ENCODE measurements at regions not wholly inside any gene's neighbourhood (a gene's known extent, or its start where the extent isn't known, plus 50 kb on each side); places are given as distances from the start of the nearest gene placed in this dataset.
"Not testable (repeated sequence)": the region's sequence is repeated elsewhere in the genome, so short reads cannot be mapped to it uniquely, and the experiment has no call there.

DNA sequence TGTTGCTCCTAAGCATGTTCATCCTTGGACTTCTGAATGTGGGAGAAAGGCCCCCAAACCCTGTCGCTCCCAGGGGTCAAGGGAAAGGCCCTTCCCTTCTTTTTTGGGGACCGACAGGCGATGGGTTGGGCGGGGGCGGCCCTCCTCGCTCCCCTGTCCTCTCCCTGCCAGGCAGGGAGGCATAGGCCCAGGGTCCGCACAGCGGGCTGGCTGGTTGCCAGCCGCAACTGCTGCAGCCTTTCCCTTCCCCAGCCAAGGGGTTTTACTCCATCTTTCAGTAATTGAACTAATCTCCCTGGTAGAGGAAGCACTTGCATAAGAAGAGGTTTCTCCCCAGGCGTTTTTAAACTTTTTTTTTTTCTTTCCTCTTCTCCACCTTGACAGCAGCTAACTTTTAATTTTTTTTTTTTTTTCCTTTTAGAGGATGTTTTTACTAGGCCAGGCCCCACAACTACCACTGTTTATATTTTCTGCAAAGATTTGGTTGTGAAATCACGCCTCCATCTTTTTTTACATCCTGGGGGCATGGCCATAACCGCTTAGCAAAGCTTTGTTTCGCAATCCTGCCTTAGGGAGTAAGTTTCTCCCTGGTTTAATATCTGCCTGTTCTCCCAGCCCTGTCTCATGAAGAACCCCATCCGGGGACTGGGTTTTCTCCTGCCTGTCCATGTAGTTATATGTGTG, 216.9 kb upstream of the ZNF608 start:
- no peak for DNase-seq (ENCODE audit: low read depth in 3 of 3)

DNA sequence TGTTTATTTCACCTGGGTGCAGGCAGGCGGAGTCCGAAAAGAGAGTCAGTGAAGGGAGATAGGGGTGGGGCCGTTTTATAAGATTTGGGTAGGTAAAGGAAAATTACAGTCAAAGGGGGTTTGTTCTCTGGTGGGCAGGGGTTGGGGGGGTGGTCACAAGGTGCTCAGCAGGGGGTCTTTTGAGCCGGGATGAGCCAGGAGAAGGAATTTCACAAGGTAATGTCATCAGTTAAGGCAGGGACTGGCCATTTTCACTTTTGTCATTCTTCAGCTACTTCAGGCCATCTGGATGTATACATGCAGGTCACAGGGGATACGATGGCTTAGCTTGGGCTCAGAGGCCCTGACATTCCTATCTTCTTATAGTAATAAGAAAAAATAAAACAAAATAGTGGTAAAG, 220.3 kb upstream of the ZNF608 start:
- not testable (repeated sequence) for DNase-seq (ENCODE audit: low read depth in 3 of 3)

DNA sequence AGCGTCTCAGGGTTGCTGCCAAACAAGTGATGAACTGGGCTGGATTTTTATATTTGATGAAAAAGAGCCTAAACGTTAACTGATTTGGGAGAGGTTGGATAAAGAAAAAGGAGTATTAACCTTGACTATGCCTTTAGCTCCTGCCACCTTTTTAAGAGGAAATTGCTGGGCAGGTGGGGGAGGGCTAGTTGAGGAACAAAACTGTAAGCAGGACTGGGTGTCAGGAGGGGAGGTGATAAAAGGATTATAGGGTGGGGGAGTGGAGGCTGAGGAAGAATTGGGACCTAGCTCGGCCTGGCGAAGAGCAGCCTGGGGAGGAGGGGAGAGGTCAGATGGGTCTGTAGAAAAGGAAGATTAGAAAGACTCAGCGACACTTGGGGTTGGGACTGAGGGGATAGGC, 223.9 kb upstream of the ZNF608 start:
- DNase-seq (ENCODE audit: low read depth in 3 of 3) = not testable (repeated sequence)

DNA sequence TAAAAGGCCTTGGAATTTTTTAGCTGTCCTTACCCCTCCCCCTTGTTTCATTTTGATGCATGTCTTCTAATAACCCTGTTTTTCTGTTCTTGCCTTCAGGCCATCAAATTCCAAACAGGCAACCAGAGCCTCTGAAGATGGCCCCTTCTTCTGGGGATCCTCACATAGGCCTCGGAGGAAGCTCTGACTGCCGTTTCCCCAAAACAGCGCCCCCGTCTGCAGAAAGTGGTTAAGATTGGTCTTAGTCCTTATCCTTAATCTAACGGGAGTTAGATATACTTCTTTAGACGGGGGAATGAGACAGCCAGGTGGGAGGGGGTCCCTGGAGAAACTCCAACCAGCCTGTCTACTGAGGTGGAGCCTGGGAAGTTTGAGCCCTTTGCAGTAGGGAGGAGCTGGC, 226.3 kb upstream of the ZNF608 start:
- no peak for DNase-seq (ENCODE audit: low read depth in 3 of 3)

DNA sequence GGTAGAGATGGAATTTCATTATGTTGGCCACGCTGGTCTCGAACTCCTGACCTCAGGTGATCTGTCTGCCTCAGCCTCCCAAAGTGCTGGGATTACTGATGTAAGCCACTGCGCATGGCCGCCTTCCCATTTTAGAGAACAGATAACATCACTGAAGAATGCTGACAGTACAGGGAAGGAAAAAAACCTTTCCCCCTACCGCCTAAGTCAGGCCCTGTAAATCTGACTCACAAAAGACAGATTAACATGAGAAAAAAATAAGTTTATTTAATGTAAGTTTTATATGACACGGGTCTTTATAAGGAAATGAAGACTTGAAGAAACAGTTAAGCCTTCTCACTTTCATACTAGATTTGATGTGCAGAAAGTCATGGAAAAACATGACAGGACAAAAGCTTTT, 227.2 kb upstream of the ZNF608 start:
- no peak for DNase-seq (ENCODE audit: low read depth in 3 of 3)

DNA sequence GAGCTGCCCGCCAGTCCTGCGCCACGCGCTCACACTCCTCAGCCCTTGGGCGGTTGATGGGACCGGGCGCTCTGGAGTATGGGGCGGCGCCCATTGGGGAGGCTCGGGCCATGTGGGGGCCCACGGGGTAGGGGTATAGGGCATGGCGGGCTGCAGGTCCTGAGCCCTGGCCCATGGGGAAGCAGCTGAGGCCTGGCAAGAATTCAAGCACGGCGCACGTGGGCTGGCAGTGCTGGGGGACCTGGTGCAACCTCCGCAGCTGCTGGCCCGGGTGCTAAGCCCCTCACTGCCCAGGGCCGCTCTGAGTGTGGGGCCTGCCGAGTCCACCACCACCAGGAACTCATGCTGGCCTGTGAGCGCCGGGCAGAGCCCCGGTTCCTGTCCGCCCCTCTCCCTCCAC, 229.6 kb upstream of the ZNF608 start:
- DNase-seq (ENCODE audit: low read depth in 3 of 3) = no peak

DNA sequence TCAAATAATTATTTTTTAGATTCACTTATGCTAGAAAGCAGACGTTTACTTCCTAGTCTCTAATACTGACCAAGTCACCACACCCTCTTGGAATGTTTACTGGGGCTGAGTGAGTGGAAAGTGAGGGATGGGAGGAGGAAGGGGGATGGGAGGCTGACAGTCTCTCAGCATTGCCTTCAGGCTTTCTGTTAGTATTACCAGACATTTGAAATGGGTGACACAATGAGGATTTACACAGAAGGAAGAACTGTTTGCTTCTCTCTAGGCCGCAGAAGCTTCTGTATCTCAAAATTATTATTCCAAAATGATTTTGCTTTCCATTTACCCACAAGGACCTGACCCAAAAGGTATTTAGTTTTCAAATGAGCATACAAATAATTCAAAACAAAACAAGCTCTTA, 232.8 kb upstream of the ZNF608 start:
- no peak for DNase-seq (ENCODE audit: low read depth in 3 of 3)

DNA sequence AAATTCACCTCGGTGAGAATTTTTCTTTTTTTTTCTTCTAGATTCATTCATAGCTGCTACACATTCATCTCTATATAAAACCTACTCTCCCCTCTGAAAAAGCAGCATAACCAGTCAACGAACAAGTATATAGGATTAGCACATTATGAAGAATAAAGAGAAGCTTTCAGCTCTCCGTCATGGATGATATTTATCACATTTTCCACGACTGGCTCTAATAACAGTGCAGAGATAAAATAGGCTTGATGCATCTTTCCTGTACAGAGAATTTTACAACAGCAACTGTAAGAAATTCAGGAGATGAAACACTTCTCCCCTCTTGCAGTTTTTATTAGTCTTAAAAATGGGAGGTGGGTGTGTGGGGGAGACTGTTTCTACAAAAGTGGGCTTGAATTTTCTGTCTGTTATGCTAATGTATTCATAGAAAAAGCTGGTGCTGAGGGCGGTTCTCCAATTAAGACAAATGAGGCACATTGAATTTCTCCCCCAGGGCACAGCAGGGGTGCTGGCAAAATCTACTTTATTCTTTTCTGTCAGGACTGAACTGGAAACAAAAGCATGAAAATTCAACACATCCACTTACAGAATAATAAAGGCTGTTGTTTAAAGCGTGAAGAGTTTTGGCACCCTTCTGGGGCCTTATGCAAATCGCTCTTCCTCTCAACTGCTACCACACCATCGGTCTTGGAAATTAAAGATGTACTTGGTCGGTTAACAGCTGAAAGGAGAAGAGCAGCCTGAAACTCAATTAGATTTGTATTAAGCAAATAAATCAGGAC, 233.9 kb upstream of the ZNF608 start:
- DNase-seq (ENCODE audit: low read depth in 3 of 3) = no peak

DNA sequence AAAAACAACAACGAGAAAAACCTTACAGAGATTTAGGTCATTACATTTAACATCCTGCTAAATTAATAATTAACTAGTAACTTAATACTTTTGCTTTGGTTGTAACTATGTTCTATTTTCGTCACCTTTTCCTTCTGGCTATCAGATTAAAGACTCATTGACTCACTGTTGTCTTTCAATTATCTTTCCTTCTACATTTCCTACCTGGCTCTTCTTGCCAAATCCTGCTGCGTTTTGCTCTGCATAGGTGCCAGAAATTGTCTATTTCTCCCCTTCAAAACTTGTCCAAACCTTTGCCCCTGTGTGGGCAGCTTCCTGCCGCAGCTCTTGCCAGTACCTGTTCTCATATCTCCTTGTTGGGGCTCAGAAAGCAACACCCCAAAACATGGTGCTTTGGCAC, 235.5 kb upstream of the ZNF608 start:
- DNase-seq (ENCODE audit: low read depth in 3 of 3) = no peak

DNA sequence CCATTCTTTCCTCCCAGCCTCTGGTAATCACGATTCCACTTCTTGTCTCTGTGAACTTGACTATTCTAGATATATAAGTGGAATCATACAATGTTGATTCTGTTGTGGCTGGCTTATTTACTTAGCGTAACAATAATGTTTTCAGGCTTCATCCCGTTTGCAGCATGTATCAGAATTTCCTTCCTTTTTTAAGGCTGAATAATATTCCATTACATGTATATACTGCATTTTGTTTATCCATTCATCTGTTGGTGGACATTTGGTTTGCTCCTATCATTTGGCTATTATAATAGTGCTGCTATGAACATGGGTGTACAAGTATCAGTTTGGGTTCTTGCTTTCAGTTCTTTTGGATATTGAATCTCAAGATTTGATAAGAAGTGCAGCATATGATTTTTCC, 239.7 kb upstream of the ZNF608 start:
- no peak for DNase-seq (ENCODE audit: low read depth in 3 of 3)

DNA sequence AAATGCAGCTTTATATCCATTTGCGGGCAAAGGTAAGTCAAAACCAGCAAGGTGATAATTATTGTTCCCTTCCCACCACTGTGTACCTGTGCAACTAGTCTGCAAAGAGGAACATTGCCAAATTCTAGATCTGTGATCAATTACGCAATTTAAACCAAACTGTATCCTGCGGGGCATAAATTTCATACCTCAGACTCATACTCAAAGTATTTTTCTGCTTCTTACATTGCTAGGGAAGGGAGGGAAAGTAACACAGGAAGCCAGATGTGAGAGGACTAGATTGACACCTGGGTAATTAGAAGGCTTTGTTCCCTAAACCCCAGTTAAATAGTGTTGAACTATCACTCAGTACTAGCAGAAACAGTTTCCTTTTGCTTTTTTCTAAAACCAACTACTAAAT, 240.2 kb upstream of the ZNF608 start:
- DNase-seq (ENCODE audit: low read depth in 3 of 3) = no peak

DNA sequence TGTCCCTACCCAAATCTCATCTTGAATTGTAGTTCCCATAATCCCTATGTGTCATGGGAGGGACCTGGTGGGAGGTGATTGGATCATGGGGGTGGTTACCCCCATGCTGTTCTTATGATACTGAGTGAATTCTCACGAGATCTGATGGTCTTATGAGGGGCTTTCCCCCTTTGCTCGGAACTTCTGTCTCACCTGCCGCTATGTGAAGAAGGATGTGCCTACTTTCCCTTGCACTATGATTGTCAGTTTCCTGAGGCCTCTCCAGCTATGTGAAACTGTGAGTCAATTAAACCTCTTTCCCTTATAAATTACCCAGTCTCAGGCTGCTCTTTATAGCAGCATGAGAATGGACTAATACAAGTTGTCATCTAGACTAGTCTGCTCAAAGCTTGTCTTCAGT, 241.3 kb upstream of the ZNF608 start:
- not testable (repeated sequence) for DNase-seq (ENCODE audit: low read depth in 3 of 3)

DNA sequence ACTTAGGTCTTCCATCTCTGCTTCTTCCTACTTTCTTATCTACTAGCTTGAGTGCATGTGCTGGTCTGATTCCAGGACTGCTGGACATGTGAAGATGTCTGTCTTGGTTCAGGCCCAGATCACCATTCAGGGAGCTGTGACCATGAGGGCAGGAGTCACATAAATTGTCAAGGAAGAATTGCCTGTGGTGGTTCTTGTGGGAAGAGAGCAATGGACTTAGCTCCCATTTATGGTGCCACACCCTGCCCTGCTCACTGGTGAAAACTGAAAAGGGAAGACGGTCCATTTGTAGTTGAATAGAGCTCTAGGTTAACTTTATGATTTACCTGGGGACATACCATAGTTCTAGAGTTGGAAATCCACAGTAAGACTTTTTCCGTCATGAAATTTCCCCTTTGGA, 244.3 kb upstream of the ZNF608 start:
- no peak for DNase-seq (ENCODE audit: low read depth in 3 of 3)

DNA sequence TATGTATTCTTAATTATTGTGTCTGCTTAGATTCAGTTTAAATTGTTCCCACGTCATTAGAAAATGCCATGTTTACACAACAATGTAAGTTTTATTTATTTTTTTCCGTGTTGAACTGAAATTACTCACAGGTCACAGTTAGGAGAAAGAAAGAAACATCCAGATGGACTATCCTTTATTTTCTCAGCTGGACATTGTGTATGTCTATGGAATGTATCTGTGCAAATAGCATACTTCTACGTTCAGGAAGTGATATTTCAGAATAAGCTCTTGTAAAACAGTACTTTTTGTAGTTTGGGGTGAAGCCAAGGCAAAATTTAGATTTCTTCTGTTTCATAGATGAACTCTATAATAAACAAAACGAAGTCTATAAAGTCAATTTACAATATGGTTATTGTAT, 249.0 kb upstream of the ZNF608 start:
- DNase-seq (ENCODE audit: low read depth in 3 of 3) = no peak

DNA sequence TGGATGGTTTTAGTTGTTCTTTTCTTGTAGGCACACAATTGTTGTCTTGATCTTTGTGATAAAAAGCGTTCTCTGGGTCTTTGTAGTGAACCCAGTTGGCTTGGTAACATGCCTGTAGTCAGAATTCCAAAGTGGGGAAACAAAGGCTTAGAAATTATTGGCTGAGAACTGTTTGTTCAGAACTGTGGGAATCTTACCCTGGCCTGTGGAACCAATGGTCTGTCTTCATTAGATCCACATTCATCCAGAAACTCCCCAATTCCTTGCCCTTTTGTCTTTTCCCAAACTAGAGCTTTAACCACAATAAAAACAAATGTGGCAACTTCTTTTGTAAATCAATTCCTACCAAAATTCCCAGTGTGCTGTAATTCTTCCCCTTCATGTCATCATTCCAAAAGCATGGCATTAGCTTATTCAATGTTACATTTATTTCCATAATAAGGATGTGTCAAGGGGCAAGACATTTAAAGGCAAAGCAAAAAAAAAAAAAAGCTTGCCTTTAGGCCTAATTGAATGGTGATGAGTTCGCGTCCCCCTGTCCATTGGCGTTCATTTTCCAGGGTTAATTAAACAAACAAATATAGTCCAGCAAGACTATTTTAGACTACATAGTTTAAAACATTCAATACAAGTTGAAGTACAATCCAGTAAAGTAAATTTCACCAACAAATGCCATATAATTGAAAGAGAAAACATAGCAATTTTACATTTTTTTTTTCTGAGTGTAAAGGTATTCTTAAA, 249.8 kb upstream of the ZNF608 start:
- DNase-seq (ENCODE audit: low read depth in 3 of 3) = no peak

DNA sequence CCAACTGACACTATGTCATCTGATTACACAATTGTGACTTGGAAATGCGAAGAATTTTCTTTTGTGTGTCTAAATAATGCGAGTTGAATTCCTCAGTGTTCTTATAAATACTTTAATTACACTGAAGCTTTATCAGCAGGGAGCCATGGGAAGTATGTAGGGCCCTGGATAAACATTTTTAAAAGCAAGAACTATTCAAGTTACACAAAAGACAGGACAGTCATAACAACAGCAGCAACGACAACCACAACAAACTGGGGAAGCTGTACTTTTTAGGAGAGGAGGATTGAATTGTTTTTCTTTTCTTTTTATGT, 250.3 kb upstream of the ZNF608 start:
- DNase-seq (ENCODE audit: low read depth in 3 of 3) = no peak

DNA sequence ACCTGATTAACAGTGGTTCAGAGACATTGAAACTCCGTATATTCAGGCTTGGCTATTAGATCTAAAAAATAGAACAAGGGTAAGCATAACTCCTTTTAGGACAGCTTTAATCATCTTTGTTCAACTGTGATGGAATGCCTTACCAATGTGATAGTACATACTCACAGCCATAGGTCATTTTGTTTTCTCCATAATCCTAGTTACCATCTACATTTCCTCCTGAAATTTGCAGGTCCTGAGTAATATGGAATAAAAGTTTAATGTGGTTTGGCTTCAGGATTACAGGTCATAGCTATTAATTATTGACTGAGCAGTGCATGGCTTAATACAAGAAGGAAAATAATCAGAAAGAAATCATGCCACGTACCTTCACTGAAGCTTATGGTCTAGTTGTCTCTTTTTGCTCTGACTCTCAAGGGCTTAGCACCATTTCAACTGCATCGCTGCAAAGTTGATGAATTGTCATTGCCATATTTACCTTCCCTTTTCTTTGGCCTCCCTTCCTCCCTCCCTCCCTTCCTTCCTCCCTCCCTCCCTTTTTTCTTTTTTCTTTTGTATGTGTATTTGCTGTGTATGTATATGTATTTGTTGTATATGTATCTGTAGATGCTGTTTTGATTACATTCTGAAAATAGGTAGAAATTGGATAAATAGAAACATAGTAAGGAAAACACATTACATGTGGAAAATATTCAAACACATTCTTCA, 250.9 kb upstream of the ZNF608 start:
- no peak for DNase-seq (ENCODE audit: low read depth in 3 of 3)

DNA sequence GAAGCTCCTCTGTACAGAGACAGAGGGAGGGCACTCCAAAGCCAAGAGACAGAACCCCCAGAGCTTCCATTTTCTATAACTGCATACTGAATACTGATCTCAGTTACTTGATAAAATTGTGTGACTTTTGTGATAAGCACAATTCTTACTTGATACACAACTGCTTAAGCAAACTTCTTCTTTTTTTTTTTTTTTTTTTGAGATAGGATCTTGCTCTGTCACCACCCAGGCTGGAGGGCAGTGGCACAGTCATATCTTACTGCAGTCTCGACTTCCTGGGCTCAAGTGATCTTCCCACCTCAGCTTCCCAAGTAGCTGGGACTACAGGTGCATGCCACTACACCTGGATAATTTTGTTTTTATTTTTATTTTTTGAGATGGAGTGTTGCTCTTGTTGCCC, 252.1 kb upstream of the ZNF608 start:
- no peak for DNase-seq (ENCODE audit: low read depth in 3 of 3)

DNA sequence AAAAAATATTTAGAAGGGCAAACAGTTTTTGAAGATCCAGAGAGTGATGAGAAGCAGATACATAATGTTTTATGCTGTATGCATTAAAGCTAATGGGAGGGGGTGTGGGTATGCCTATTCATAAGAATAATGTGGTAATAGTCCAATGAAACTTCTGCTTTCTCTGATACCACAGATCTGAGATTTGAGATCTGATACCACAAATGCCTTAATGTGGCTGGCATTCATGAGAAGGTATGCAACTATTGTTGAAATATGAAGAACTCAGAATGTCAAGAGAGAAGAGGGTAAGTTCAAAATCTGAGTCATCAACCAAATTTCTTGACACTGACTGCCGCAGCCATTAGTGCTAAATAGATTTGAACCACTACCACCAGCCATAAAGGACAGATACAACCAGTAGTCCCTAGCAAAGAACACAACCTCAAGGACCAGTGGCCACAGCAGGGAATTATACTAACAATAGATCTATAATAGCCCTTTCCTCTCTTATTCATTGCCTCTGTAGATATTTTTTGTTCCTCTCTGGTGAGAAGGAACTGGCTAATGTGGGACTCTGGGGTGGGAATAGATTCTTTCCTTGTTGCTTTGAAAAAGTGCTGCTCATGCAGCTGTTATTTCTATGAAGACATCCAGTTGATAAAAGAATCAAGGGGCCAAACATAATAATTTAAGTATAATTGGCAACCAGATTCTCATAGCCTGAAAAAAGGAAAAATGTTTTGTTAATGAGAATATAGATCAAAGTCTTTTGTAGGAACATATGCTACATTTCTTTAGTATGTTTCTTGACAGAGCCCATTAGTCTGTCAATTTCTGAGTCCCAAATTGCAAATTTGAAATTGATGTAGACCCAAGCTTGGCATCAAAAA, 256.5 kb upstream of the ZNF608 start:
- DNase-seq (ENCODE audit: low read depth in 3 of 3) = no peak

DNA sequence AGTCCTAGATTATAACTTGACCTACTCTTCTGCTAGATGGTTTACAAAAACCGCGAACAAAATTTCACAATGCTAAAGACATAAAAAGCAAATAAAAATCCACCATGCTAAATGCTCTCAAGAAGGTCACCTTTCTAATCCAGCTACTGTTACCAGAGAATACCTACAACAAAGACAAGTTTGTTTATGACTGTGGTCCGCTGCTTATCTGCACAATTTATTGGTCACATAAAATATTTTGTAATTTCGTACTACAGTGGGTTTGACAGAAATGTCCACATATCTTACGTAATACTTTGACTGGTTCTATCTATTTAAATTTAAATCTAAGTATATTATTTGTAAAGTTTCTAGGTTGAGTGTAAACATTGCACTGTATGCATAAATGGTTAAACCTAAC, 257.6 kb upstream of the ZNF608 start:
- DNase-seq (ENCODE audit: low read depth in 3 of 3) = no peak

DNA sequence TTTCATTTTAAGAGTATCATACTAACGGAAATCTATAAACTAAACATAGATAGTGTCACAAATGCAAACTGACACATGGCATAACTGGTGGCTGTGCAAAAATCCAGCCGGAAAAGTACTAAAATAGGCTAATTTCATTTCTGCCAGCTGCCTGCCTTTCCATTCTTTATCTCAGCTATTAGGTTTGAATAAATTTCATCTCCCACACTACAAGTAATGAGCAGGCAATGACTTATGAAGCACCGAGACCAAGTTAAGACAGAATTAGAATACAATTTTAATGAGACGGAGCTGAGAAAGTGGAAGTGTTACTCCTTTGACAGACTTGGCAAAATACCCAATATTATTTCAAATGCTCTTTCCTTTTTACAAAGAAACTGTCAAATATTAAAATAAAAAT, 258.8 kb upstream of the ZNF608 start:
- DNase-seq (ENCODE audit: low read depth in 3 of 3) = no peak

All from stimulated activated CD4-positive, alpha-beta T cell treated with anti-CD3 and anti-CD28 coated beads, TNF-alpha, amount 100 ng/mL, for 4 hours (primary cell).